HL-60/S4 treated with phorbol 12-myristate 13-acetate at 8.2 ng/mL for 4 days and 3 days (cell line): ENCODE measurements at regions not wholly inside any gene's neighbourhood (a gene's known extent, or its start where the extent isn't known, plus 50 kb on each side); places are given as distances from the start of the nearest gene placed in this dataset.
"Not testable (repeated sequence)": the region's sequence is repeated elsewhere in the genome, so short reads cannot be mapped to it uniquely, and the experiment has no call there.

Experiments
- in situ Hi-C: fragments of 300-500 bp; cut with MboI; formaldehyde crosslinking; loops from 2 replicates; pipeline ENCODE4 v1.15.0; 2022; ENCODE audit warnings: low sequenced_read_pairs

GRCh38 chr2:75844651-75845050, 133.9 kb upstream of the GCFC2 start:
- in situ Hi-C loops = no loop called here

DNA sequence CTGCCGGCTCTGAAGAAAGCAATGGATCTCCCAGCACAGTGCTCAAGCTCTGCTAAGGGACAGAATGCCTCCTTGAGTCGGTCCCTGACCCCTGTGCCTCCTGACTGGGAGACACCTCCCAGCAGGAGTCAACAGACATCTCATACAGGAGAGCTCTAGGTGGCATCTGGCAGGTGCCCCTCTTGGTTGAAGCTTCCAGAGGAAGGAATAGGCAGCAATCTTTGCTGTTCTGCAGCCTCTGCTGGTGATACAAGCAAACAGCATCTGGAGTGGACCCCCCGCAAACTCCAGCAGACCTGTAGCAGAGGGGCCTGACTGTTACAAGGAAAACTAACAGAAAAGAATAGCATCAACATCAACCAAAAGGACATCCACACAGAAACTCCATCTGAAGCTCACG, 123.9 kb upstream of the GCFC2 start:
- in situ Hi-C loops = not testable (repeated sequence)

DNA sequence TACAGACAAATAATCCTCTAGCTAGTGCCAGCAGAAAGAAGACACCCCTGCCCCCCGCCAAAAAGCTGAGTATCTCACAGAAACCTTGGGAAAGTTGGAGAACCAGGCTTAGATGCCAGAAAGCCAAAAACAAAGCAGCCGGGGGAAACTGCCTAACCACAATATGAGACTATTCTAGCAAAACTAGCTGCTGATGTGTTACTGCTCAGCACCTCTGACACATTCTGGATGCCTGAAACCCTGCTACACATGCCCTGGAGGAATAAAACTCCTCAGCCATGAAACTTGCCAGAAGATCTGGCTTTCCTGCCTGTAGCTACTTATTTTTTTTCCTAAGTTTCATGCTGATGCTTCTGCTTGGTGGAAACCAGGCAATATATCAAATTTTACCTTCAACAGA, 122.7 kb upstream of the GCFC2 start:
- in situ Hi-C loops = no loop called here

DNA sequence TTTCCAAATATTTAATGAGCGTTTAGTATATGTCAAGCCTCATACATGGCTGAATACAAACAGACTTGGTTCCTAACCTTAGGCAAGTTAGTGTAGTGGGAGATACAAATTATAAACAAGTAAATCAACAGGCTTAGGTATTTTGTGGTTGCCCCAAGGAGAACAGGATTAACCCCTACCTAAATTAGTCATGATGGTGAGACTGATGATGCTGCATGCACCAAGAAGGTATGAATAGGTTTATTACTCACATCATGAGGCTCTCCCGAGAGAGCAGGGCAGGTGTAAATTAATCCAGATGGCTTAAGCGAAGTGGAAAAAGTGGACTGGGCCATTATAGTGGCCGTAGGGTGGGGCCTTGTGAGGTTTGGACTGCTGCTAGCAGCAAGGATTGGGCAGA, 118.1 kb upstream of the GCFC2 start:
- in situ Hi-C loops = no loop called here

GRCh38 chr2:75823515-75823914, 112.8 kb upstream of the GCFC2 start:
- in situ Hi-C loops = not testable (repeated sequence)

GRCh38 chr2:75822336-75822735, 111.6 kb upstream of the GCFC2 start:
- in situ Hi-C loops = no loop called here

GRCh38 chr2:75820693-75821092, 110.0 kb upstream of the GCFC2 start:
- in situ Hi-C loops = no loop called here

DNA sequence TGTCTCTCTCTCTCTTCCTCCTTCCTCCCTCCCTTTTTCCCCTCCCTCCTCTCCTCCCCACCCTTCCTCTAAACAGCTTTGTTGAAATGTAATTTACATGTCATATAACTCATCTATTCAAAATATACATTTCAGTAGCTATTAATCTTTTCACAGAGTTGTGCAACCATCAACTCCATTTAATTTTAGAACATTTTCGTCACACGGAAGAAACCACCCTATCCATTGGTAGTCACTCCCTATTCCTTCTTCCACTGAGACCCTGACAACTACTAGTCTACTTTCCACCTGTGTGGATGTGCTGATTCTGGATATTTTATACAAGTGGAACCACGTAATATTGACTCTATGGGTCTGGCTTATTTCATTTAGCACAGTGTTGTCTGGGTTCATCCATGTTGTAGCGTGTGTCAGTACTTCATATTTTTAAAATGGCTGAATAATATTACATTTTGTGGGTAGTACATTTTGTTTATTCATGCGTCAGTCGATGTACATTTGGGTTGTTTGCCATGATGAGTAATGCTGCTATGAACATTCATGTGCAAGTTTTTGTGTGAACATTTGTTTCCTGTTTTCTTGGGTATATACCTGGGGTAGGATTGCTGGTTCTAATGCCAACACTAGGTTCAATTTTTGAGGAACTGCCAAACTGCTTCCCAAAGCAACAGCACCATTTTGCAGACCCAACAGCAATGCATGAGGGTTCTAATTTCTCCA, 100.1 kb upstream of the GCFC2 start:
- in situ Hi-C loops = no loop called here

DNA sequence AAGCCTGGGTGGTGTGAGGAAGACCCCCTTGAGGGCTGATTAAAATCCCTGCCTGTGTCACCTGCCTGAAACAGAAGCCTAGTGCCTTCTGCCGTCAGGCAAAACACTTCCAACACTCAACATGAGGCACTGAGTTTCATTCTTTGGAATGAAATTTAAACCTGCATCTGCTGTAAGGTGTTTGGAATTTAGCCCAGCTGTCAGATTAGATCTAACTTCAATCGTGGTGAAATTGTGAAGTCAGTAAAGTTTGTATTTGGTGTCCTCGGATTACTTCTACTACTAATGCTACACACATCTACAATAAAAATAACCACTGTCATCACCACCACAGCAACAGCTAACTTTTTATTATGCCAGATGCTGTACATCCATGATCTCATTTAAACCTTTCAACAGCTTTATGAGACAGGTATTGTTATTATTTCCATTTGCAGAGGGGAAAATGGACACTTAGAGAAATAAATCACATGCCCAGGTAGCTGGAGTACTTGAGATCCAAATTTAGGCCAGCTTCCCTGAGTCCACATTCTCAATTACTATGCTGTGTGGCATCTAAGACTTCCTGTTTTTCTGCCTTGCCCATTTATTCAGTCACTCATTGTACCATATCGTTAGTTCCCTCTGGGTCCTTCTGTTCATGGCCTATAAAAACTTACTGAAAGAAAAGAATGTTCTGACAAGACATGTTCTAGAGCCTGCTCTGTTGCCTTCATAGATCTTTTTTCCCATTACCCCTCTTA, 98.2 kb upstream of the GCFC2 start:
- in situ Hi-C loops = no loop called here

- in situ Hi-C loops = no loop called here
These were observed 97.3 kb upstream of the GCFC2 start for GRCh38 chr2:75807992-75808391.

GRCh38 chr2:75801234-75801982, 90.7 kb upstream of the GCFC2 start:
- in situ Hi-C loops = no loop called here

GRCh38 chr2:75800456-75800855, 89.7 kb upstream of the GCFC2 start:
- in situ Hi-C loops = no loop called here

GRCh38 chr2:75799859-75800258, 89.1 kb upstream of the GCFC2 start:
- in situ Hi-C loops = no loop called here

GRCh38 chr2:75798569-75798968, 87.9 kb upstream of the GCFC2 start:
- in situ Hi-C loops = no loop called here

GRCh38 chr2:75792996-75793395, 82.3 kb upstream of the GCFC2 start:
- in situ Hi-C loops = no loop called here

GRCh38 chr2:75792146-75792545, 81.4 kb upstream of the GCFC2 start:
- in situ Hi-C loops = no loop called here

GRCh38 chr2:75790814-75791467, 80.2 kb upstream of the GCFC2 start:
- in situ Hi-C loops = no loop called here

DNA sequence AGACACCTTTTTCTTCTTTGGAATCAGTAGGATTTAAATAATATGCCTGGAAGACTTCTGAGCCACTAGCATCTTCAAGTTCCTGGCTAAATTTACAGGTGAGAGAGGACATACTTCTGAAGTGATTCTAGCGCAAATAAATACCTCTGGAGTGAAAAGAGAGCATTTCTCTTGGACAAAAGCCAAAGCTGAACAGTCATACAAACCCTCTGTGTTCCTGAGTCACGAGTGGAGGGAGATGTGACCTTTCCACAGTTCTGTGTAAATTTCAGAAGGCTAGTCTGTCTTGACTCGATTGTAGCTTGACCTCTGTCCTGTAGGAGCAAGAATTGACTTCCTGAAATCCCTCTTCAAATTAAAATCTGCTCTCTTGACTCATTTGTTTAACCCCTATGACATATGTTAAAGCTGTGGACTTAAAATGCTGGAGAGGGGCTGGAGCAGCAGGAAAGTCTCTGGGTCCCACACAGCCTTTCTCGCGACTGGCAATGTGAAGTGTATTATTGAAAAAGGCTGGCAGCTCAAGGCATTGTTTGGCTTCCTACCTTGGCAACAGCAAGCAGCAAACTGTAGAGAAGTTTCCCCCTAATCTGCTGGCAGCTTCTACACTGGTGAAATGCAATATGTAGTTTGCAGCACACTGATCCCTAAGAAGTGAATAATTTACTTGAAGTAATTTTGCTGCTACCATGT, 79.6 kb upstream of the GCFC2 start:
- in situ Hi-C loops = no loop called here

DNA sequence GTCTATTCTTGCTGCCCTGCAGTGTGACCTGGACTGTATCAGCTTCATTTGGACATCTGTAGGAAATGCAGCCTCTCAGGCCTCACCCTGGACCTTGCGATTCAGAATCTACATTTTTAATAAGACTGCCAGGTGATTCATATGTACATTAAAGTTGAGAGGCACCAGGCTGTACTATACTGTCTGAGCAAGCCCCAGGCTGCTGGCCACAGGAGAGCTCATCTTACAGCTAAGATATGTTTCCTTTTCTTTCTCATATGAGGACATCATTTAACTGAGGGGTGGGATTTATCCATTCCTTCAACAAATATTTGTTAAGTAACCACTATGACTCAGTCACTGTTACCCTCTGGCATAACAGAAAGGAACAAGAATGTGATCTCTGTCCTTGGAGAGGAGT, 78.2 kb upstream of the GCFC2 start:
- in situ Hi-C loops = no loop called here

GRCh38 chr2:75788154-75788553, 77.4 kb upstream of the GCFC2 start:
- in situ Hi-C loops = no loop called here
